NOMO-1 treated with DMSO at 0.1 percent for 48 hours (cell line): ENCODE measurements at regions not wholly inside any gene's neighbourhood (a gene's known extent, or its start where the extent isn't known, plus 50 kb on each side); places are given as distances from the start of the nearest gene placed in this dataset.
"Not testable (repeated sequence)": the region's sequence is repeated elsewhere in the genome, so short reads cannot be mapped to it uniquely, and the experiment has no call there.

Experiments
- DNase-seq: peaks from one replicate; lab custom pipeline; 2025; ENCODE audit not compliant: unreplicated experiment; lab: John Stamatoyannopoulos, UW

DNA sequence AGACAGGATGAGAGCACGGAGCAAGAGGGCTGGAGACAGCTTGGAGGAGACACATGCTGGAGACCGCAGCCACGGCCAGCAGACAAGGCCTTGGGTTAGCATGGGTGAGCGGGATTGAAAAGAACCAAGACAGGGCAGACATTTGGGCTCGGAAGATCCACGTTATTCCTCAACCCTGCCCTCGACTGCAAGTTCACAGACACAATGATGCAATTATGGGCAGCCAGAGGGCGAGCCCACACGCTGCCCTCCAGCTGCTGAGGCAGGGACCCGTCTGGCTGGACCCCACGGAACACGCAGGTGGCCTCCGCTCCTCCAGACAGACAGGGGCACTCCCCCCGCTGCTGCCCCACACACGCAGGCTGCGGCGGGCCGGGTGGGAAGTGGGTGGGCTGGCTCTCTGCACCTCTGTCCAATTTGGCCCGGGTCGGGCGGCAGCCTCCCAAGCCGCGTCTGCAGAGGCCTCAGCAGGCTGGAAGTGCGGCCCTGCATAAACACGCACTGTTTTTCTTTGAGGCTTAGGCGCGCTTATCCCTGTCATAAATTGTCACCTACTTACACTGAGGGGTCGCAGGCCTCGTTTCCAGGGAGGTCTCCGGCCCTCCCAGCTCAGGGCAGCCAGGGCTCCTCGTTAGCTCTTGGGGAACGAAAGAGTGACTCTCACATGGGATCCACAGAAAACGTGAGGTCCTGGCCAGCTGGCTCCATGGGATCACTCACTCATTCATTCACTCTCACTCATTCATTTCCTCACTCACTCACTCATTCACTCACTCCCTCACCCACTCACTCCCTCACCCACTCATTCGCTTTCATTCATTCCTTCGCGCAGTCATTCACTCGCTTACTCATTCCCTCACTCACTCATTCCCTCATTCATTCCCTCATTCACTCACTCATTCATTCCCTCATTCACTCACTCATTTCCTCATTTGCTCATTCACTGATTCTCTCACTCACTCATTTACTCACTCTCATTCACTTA, 303.9 kb downstream of the C16orf95 start:
- DNase-seq, result no peak

DNA sequence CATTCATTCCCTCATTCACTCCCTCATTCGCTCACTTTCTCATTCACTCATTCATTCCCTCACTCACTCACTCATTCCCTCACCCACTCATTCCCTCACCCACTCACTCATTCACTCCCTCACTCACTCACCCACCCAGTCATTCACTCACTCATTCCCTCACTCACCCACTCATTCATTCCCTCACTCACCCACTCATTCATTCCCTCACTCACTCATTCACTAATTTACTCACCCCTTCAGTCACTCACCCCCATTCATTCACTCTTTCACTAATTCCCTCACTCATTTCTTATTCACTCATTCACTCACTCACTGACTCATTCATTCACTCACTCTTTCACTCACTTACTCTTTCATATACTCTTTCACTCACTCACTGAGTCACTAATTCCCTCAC, 303.1 kb downstream of the C16orf95 start:
- DNase-seq, result no peak

DNA sequence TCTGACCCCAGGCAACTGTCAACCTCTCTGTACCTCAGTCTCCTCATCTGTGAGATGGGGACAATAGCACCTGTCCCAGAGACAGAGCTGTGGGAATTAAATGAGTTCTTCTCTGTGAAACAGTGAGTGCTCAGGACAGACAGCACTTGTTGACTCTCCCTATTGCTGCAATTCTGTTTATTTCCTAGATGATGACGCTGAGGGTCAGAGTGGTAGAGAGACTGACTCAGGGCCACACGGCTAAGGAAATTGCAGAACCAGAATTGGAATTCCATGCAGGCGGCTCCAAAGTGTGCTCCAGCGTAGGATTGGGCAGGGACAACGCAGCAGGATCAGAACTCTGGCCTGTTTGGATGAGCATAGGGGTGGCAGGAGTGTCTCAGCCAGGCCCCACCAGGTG, 302.2 kb downstream of the C16orf95 start:
- DNase-seq, result no peak

DNA sequence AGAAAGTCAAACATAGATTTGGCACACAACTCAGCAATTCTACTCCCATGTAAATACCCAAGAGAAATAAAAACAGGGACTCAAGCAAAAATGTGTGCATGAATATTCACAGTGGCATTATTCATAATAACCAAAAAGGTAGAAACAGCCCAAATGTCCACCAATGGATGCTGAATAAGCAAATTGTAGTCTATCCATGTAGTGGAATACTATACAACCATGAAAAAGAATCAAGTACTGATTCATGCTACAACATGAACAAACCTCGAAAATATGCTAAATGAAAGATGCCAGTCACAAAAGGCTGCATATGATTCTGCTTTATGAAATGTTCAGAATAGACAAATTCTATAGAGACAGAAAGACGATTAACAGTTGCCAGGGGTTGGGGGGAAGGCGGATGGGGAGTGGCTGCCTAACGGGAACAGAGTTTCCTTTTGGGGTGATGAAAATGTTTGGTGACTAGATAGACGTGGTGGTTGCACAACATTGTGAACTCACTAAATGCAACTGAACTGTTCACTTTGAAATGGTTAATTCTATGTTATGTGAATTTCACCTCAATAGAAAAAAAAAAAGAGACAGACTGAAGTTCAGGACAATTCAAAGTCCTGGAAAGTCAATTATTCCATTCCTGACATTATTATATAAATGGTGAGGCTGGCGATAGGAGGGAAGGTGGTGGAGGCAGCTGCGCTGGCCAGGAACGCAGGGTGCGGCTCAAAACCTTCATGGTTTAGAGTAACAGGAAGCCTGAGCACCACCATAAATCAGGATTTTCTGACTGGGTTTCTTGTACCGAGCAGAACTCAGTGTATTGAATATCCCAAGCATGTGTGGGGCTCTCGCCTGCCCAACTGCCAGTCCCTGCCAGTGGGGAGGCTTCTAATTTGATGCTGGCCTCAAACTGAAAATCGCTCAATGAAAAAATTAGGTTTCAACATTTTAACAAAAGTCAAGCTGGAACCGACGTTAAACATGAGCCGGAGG, 300.9 kb downstream of the C16orf95 start:
- peak; percentile 27 for DNase-seq

DNA sequence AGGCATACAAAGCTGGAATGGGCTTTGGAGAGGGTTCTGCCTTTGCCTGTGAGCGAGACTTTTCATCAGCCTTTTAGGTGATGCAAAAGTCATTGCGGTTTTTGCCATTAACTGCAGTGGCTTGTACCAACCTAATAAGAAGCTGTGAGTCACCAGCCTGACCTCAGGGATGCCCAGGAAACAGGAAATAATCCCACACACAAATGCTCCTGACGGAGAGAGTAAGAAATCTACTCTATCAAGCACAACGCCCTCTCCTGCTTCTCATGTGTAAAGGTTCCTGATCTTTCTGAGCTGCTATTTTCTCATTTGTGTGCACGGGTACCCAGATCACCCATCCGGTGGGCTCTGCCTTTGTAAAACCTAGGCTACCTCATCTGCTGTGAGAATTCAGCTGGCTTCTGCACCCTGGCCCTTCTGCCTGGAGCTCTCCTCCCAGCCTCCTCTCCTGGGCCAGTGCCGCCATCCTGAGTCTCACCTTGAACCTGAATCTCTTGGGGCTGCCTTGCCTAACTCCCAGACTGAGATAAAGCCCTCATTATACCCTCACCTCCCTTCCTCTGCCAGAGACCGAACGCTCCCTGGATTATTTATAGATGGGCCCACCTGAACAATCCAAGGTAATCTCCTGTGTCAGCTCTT, 299.7 kb downstream of the C16orf95 start:
- peak; percentile 86 for DNase-seq

DNA sequence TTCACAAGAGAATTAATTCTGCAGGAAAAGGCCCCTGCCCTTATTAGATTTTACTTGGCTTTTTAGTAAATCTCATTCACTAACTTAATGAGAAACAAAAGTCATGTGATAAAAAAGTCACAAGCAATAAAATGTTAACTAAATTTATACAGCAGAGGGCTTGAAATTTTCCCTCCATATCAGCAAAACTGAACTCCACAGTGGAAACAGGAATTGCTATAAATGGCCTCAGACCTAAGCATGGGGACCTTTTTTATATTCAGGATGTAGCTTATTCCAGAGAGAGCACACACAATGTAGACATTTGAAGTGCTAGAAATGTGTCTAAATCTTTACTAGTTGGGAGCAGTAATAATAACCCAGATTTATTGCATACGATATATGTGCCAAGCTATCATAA, 291.5 kb downstream of the C16orf95 start:
- DNase-seq, result no peak

DNA sequence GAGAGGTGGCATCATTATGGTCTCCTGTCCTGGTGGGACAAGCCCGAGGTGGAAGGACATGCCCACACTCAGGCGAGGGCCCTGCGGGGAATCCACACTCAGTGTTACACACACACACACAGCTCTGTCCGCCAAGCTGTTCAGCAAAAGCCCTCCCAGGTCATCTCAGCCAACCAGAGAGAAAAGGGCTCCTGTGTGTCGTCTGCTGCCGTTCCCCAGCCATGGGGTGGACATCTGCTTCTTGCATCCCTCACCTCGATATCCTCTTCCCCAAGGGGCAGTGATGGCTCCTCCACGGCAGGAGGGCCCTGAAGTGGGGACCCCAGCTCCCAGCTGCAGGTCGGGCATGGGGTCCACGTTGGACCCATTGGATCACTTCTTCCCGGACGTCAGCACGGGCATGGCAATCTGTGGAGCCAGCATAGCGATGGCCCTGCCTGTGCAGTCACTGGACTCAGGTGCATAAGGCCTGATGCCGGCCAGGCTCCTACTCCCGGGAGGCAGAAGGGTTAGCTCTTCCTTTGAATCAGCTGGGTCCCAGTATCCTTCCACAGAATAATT, 290.1 kb downstream of the C16orf95 start:
- no peak for DNase-seq

DNA sequence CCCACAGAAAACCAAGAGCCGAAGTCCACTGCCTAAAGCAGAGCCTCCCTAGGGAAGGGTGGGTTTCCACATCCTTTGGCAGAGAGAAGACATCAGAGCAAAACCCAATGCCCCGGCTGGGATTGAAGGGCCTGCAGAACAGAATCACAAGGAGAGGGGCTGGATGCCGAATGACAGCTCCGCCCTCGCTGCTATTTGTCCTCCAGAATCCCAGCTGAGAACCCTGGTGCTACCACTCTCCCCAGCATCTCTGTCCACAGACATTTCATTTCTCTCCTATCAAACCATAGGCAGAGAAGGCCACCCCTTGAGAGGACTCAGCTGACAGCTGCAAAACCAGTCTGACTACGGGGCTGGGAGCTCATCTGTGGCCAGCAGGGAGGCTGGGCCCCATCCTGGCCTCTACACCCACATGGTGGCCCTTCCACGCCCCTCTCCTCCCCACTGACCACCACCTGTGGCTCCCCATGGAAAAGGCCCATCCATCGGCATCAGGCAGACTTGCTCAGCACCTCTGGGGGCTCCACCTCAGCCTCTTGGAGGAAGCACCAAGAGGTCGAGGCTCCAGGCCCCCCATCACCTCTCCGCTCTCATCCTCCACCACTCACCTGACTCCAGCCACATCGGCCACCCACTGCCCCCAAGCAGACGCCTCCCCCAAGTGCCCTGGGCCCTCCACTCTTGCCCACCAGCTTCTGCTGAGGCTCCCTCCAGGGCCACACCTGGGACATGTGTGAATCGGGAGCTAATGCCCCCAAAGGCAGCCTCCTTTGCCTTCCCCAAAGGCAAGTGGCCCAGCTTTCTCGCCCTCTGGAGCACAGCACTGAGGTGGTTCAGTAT, 288.5 kb downstream of the C16orf95 start:
- DNase-seq, result no peak

DNA sequence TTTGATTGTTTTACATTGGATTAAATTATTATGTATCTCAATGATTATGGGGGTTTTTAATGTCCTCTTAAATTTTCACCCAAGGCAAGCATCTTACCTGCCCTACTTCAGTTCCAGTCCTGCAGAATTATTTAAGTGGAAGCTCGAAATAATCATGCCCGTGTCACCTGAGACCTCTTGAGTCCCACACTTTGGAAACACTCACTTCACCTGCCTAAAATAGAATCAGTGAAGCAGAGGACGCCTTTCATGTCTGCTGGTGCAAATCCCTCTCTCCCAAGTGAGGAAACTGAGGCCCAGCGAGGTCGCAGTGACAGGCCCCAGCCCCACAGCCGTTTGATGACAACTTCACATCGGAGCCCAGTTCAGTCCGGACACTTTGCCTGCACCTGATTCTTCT, 284.6 kb downstream of the C16orf95 start:
- DNase-seq, result no peak

DNA sequence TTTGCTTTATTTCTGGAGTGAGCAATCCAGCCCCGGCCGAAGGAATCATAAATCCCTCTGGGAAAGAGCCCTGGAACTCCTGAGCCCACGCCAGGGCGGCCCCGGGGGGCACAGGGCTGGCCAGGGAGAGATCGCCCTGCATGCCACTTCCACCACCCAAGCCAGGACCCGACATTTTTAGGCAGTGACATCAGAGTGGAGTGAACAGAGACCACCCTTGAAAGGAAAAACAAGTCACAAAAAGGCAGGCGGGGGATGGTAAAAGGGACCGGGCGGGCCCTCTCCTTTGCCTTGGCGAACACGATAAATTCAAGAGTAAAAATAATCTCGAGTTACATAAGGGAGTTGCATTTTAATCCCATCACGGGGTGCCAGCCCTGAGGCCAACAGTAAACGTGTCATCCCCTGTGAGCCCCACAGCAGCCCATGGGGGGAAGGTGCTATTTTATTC, 284.1 kb downstream of the C16orf95 start:
- no peak for DNase-seq

DNA sequence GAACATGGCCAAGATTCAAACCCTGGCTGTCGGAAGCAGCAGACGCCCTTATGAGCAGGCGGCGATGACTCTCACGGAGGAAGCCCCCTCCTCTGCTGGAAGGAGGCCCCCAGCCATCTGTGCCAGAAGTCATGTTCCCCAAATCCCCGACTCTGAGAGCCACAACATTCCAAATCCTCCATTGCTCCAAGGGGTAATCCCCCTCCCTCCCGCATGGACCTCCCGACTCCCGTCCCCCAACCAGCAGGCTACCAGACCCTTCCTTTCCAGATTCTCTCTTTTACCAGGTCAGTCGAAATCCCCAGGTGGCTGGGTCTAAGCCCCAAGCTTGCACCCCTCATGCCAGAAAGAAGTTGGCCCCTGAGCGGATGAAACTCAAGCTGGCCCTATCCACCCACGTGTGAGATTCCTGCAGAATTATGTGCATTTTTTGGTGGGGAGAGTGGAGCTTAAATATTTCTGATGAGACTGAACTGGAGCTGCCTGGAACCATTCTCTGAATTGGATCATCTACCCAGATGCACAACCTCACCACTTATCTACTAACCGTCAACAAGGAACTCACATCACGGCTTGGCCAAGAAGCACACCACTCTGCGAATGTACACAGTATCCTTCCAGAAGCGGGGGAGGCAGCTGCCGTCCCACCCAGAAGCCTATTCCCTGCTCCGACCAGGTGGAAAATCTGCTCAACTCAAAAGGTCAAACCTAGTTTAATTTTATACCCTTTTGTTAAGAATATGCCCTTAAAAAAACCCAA, 283.5 kb downstream of the C16orf95 start:
- no peak for DNase-seq

DNA sequence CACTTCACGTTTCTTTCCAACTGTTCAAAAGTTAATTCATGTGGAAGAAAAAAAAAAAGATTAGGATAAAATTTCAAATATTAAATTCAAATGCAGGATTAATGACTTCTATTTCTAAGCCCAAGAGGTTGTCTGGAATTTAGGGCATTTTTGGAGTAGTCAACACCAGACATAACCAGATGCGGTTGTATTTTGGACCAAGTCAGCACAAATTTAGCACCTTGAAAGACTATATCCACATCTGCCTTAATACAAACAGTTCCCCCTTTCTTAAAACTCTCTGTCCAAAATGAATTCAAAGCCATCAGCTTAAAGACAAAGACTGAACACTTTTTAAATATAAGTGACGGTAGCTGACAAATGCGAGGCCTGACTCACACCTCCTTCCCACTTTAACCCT, 282.9 kb downstream of the C16orf95 start:
- DNase-seq, result no peak

DNA sequence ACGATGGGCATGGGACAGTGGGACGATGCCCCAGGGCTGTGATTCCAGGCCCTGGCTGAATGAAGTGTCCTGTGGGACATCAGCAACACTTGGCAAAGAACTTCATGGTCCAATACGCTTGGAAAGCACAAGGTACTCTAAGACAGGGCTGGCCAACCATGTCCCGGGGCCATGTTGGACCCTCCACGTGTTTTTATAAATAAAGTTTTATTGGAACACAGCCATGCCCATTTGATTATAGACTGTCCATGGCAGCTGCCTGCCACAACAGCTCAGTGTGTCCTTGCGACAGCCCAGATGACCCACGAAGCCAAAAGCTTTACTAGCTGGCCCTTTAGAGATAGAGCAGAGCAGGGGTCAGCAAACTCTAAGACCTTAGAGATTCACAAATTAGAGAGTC, 282.1 kb downstream of the C16orf95 start:
- DNase-seq, result no peak

DNA sequence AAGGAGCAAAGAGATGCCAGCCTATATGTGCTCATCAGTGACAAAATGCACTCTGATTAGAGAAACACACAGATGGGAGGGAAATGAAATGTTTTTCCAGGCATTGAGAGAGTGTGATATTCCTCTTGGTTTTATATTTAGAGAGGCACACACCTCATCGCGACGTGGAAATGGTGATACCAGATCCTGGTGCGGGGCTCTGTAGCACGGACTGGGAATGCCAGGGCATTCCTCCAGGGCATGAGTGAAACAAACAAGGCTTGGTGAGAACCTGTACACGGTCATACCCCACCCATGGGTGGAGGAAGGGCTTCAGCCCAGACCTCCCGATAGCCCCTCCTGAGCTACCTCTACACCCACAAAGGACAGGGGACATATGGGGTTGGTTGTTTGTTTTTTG, 280.2 kb downstream of the C16orf95 start:
- DNase-seq, result no peak

DNA sequence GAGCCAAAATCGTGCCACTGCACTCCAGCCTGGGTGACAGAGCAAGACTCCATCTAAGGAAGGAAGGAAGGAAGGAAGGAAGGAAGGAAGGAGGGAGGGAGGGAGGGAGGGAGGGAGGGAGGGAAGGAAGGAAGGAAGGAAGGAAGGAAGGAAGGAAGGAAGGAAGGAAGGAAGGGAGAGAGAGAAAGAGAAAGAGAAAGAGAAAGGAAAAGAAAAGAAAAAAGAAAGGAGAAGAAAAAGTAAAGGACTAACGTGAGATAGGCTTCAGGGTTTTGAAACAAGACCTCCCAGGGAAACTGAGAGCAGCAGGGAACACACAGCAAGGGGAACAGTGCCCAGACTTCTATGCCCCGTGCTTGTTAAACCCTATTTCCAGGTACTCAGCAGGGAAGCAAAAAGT, 278.7 kb downstream of the C16orf95 start:
- not testable (repeated sequence) for DNase-seq

DNA sequence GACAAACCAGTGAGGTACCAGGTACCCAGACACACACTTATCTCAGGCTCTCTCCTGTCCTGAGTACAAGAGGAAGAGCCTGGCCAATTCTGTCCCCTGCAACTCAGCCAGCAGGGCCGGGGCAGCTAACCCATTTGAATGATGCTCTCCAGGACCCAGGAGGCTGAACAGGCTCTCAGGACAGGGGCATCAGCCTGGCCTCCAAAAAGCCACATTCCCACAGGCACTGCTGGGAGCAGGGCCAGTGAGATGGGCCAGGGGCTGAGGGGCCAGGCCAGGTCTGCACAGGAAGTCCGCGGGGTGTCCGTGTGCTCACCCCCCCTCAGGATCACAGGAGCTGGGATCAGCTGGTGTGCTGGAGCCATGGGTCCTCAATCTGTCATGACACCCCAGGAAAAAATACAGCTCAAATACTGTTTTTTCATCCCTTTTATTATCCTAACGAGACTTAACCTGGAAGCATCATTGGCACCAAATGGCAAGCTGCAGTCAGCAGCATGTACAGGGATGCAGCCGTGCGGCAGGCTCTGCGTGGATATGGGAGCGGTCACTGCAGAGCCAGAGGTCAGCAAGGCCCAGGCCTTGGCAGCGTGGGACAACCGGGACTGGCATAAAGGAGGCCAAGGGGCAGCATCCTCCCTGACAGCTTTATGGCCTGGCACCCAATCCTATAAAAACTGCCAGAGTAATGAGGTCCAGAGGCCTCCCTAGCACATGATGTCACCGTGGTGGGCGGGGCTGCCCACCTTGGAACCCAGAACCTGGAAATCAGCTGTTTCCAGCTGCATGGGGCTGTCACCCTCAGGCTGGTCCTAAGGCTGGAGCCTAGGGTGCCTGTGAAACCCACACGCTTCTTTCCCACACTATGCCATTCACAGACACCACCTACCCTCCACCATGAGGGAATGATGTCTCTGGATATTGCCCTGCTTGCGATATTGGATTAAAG, 276.7 kb downstream of the C16orf95 start:
- DNase-seq, result no peak

DNA sequence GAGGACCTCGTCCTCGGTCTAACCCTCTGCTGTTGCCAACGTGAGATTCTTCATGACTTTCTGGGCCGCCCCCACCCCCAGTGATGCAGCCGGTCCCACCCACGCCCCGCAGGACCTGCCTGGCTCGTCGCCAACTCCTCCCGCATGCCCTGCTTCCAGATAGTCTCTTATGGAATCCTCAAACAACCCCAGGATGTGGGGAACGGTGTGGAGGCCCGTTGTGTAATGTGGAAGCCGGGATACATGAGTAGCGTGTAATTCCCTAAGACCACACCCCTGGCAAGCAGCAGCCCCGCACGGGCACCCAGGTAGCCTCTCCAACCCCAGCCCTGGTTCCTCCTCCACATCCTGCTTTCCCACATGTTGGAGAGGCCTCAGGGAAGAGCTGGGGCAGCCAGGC, 275.9 kb downstream of the C16orf95 start:
- no peak for DNase-seq
